PC-9 (cell line): ENCODE measurements at regions not wholly inside any gene's neighbourhood (a gene's known extent, or its start where the extent isn't known, plus 50 kb on each side); places are given as distances from the start of the nearest gene placed in this dataset.

Source experiments
- BruUV-seq: library from RNA; stranded (reverse); fragments of 400-500 nt; replicated peaks from 2 replicates; lab custom pipeline; 2021; lab: Mats Ljungman, UMichigan
- CTCF ChIA-PET: fragments of 300-600 bp; sonication (Branson Sonifier 250); formaldehyde crosslinking; loops from one replicate; lab custom pipeline; 2022; ENCODE audit warnings: antibody characterized with exemption; lab: Charles Lee
- POLR2A ChIA-PET: fragments of 300-600 bp; sonication (Branson Sonifier 250); formaldehyde crosslinking; loops from one replicate; lab custom pipeline; 2022; ENCODE audit warnings: antibody characterized with exemption; ENCODE audit not compliant: unreplicated experiment; lab: Charles Lee
- DNase-seq, 2 experiments: peaks; one replicate each; pipeline versions ENCODE4 v3.0.0 to v3.0.0-alpha.2; 2015 to 2022; ENCODE audit warnings: mixed read lengths in 1 of 2
- H2AFZ ChIP-seq: fragments of 200-600 bp; sonication (generic); 2 replicates; pipeline ENCODE4 v1.8.1; 2017; ENCODE audit warnings: antibody characterized with exemption
- H3F3A ChIP-seq: fragments of 200-600 bp; sonication (generic); 2 replicates; pipeline ENCODE4 v1.8.1; 2017; ENCODE audit warnings: antibody characterized with exemption, mild to moderate bottlenecking, low read depth; ENCODE audit not compliant: insufficient read depth
- H3K27ac ChIP-seq: fragments of 200-600 bp; sonication (generic); 2 replicates; pipeline ENCODE4 v1.6.1; 2016; ENCODE audit warnings: mixed run types
- H3K27me3 ChIP-seq: fragments of 200-600 bp; sonication (generic); 2 replicates; pipeline ENCODE4 v1.6.1; 2016; ENCODE audit warnings: low read depth, mixed run types; ENCODE audit not compliant: insufficient read depth
- H3K36me3 ChIP-seq: fragments of 200-600 bp; sonication (generic); 2 replicates; pipeline ENCODE4 v1.6.1; 2016; ENCODE audit warnings: low read depth, mixed run types
- H3K4me1 ChIP-seq: fragments of 200-600 bp; sonication (generic); replicated peaks from 2 replicates; pipeline ENCODE4 v1.6.1; 2016; ENCODE audit warnings: mixed run types; ENCODE audit not compliant: insufficient read depth
- H3K4me2 ChIP-seq: fragments of 200-600 bp; sonication (generic); 2 replicates; pipeline ENCODE4 v1.6.1; 2017; ENCODE audit warnings: mixed run types
- H3K4me3 ChIP-seq: fragments of 200-600 bp; sonication (generic); 2 replicates; pipeline ENCODE4 v1.6.1; 2016; ENCODE audit warnings: mixed run types
- H3K79me2 ChIP-seq: fragments of 200-600 bp; sonication (generic); 2 replicates; pipeline ENCODE4 v1.6.1; 2017; ENCODE audit warnings: low read depth, mixed run types
- H3K9me2 ChIP-seq: fragments of 200-600 bp; sonication (generic); 2 replicates; pipeline ENCODE4 v1.8.1; 2017; ENCODE audit warnings: mild to moderate bottlenecking; ENCODE audit not compliant: insufficient read depth
- H3K9me3 ChIP-seq: fragments of 200-600 bp; sonication (generic); 2 replicates; pipeline ENCODE4 v1.8.1; 2016; ENCODE audit warnings: low read depth; ENCODE audit not compliant: insufficient read depth
- H4K20me1 ChIP-seq: fragments of 200-600 bp; sonication (generic); 2 replicates; pipeline ENCODE4 v1.8.1; 2017; ENCODE audit not compliant: insufficient read depth
- CTCF ChIP-seq: fragments of 200-600 bp; sonication (generic); conservative IDR thresholded peaks from 2 replicates; pipeline ENCODE4 v1.6.1; 2017; ENCODE audit warnings: mixed run types, antibody characterized with exemption, mild to moderate bottlenecking, moderate library complexity
- EZH2 ChIP-seq: fragments of 200-600 bp; sonication (generic); IDR thresholded peaks from 2 replicates; pipeline ENCODE4 v1.8.0; 2017; ENCODE audit warnings: antibody characterized with exemption, low read depth
- intact Hi-C: fragments of 100-400 bp; cut with micrococcal nuclease; formaldehyde crosslinking; loops from one replicate; pipeline ENCODE4 v1.10.0; 2022; ENCODE audit not compliant: unreplicated experiment

GRCh38 chr11:15711311-15711710 lies 596.6 kb downstream of the INSC start:
- BruUV-seq: no TSS peak
- H4K20me1 ChIP-seq: no peaks in the 10 kb centered on the region
- no peak overlapping the region for H2AFZ ChIP-seq
- H3K4me1 ChIP-seq: peaks cover 10% of the 10 kb centered on the region; the same call in 1 of the 2 replicates
- no peak overlapping the region for H3K27ac ChIP-seq
- no peak for DNase-seq
- no peaks in the 10 kb centered on the region for H3K36me3 ChIP-seq
- H3K9me3 ChIP-seq: no peaks in the 10 kb centered on the region
- no peaks in the 10 kb centered on the region for H3K9me2 ChIP-seq
- TF ChIP-seq EZH2 (no peak), CTCF (no peak)
- H3K4me3 ChIP-seq: no peak overlapping the region
- no peak overlapping the region for H3K4me2 ChIP-seq
- ChIA-PET POLR2A (no interaction called here), CTCF (no interaction called here)
- H3F3A ChIP-seq: no peaks in the 10 kb centered on the region
- H3K79me2 ChIP-seq: no peaks in the 10 kb centered on the region
- no peaks in the 10 kb centered on the region for H3K27me3 ChIP-seq
- intact Hi-C loops: no loop called here

GRCh38 chr11:15714641-15715399 lies 600.1 kb downstream of the INSC start:
- Histone ChIP-seq H3K4me2 (no peak overlapping the region), H3K9me2 (no peaks in the 10 kb centered on the region), H3K4me1 (no peaks in the 10 kb centered on the region), H3K27me3 (no peaks in the 10 kb centered on the region), H2AFZ (no peak overlapping the region), H3F3A (no peaks in the 10 kb centered on the region), H3K79me2 (no peaks in the 10 kb centered on the region), H4K20me1 (no peaks in the 10 kb centered on the region), H3K36me3 (no peaks in the 10 kb centered on the region), H3K27ac (no peak overlapping the region), H3K9me3 (no peaks in the 10 kb centered on the region), H3K4me3 (no peak overlapping the region)
- CTCF ChIA-PET: no interaction called here
- intact Hi-C loops: no loop called here
- DNase-seq: no peak
- BruUV-seq: no TSS peak
- TF ChIP-seq EZH2: no peak
- POLR2A ChIA-PET: no interaction called here

GRCh38 chr11:15716550-15716949 lies 601.8 kb downstream of the INSC start:
- no peaks in the 10 kb centered on the region for H3K4me1 ChIP-seq
- intact Hi-C loops: no loop called here
- H3K9me3 ChIP-seq: no peaks in the 10 kb centered on the region
- no peaks in the 10 kb centered on the region for H3K79me2 ChIP-seq
- no peak overlapping the region for H3K4me2 ChIP-seq
- BruUV-seq: no TSS peak
- no peaks in the 10 kb centered on the region for H3K27me3 ChIP-seq
- ChIA-PET CTCF (no interaction called here), POLR2A (no interaction called here)
- no peak overlapping the region for H2AFZ ChIP-seq
- no peaks in the 10 kb centered on the region for H3F3A ChIP-seq
- TF ChIP-seq EZH2 (no peak), CTCF (no peak)
- no peaks in the 10 kb centered on the region for H4K20me1 ChIP-seq
- DNase-seq: no peak
- no peak overlapping the region for H3K27ac ChIP-seq
- no peaks in the 10 kb centered on the region for H3K36me3 ChIP-seq
- no peak overlapping the region for H3K4me3 ChIP-seq
- no peaks in the 10 kb centered on the region for H3K9me2 ChIP-seq
